Keratinocyte (primary cell): ENCODE measurements at regions not wholly inside any gene's neighbourhood (a gene's known extent, or its start where the extent isn't known, plus 50 kb on each side); places are given as distances from the start of the nearest gene placed in this dataset.

Experiments used
- DNase-seq: peaks from one replicate; pipeline ENCODE4 v3.0.0-alpha.2; 2011; ENCODE audit warnings: low read depth, missing footprints, low spot score
- FAIRE-seq: peaks from 2 replicates; lab custom pipeline; 2011; peaks lifted over from hg19 to GRCh38; lab: Jason Lieb, UNC
- H2AFZ ChIP-seq: 2 replicates; pipeline ENCODE4 v1.6.0; 2012; ENCODE audit warnings: low read length, control low read depth, inconsistent platforms; ENCODE audit not compliant: control insufficient read depth
- H3K27ac ChIP-seq: 2 replicates; pipeline ENCODE4 v1.5.1; 2011; ENCODE audit warnings: low read length; ENCODE audit not compliant: control insufficient read depth, insufficient read depth
- H3K27me3 ChIP-seq: 3 replicates; pipeline ENCODE4 v1.6.0; 2011; ENCODE audit warnings: low read length; ENCODE audit not compliant: control insufficient read depth, insufficient read depth; ENCODE audit errors: extremely low read depth
- H3K36me3 ChIP-seq, 2 experiments: 2 replicates in 1 of 2; 3 replicates in 1 of 2; pipeline ENCODE4 v1.5.1; 2011; ENCODE audit warnings: low read length in 2 of 2, mild to moderate bottlenecking in 1 of 2; ENCODE audit not compliant: control insufficient read depth in 2 of 2, insufficient read depth in 2 of 2; ENCODE audit errors: extremely low read depth in 1 of 2
- H3K4me1 ChIP-seq: 3 replicates; pipeline ENCODE4 v1.5.1; 2011; ENCODE audit warnings: low read length; ENCODE audit not compliant: control insufficient read depth, insufficient read depth; ENCODE audit errors: extremely low read depth
- H3K4me2 ChIP-seq: 3 replicates; pipeline ENCODE4 v1.6.0; 2011; ENCODE audit warnings: low read depth, low read length; ENCODE audit not compliant: control insufficient read depth, insufficient read depth; ENCODE audit errors: extremely low read depth
- H3K4me3 ChIP-seq, 3 experiments: fragments of 200-600 bp in 1 of 3; sonication (generic) in 1 of 3; 2 replicates in 2 of 3; 3 replicates in 1 of 3; pipeline ENCODE4 v1.5.1; 2011 to 2016; ENCODE audit warnings: low read length in 3 of 3, mild to moderate bottlenecking in 3 of 3, control low read depth in 2 of 3, inconsistent platforms in 1 of 3, low read depth in 1 of 3, mixed read lengths in 1 of 3, mixed run types in 1 of 3, moderate library complexity in 1 of 3; ENCODE audit not compliant: control insufficient read depth in 2 of 3, insufficient read depth in 2 of 3; ENCODE audit errors: extremely low read depth in 1 of 3
- H3K79me2 ChIP-seq: 2 replicates; pipeline ENCODE4 v1.6.0; 2012; ENCODE audit warnings: low read length; ENCODE audit not compliant: control insufficient read depth, insufficient read depth
- H3K9ac ChIP-seq: 3 replicates; pipeline ENCODE4 v1.6.0; 2011; ENCODE audit warnings: low read length; ENCODE audit not compliant: control insufficient read depth, insufficient read depth; ENCODE audit errors: extremely low read depth
- H3K9me1 ChIP-seq: 3 replicates; pipeline ENCODE4 v1.6.0; 2011; ENCODE audit warnings: low read length; ENCODE audit not compliant: control insufficient read depth, insufficient read depth; ENCODE audit errors: extremely low read depth
- H3K9me3 ChIP-seq: 2 replicates; pipeline ENCODE4 v1.5.1; 2012; ENCODE audit warnings: low read depth, low read length; ENCODE audit not compliant: control insufficient read depth
- H4K20me1 ChIP-seq: 3 replicates; pipeline ENCODE4 v1.6.0; 2011; ENCODE audit warnings: low read length; ENCODE audit not compliant: control insufficient read depth, insufficient read depth; ENCODE audit errors: extremely low read depth
- CTCF ChIP-seq, 3 experiments: IDR thresholded peaks in 1 of 3; conservative IDR thresholded peaks in 1 of 3; optimal IDR thresholded peaks in 1 of 3; 2 replicates in 2 of 3; 3 replicates in 1 of 3; pipeline versions ENCODE3 to v1.5.1; 2011; ENCODE audit warnings: low read length in 3 of 3, mild to moderate bottlenecking in 3 of 3, moderate library complexity in 2 of 3, control low read depth in 1 of 3, inconsistent platforms in 1 of 3; ENCODE audit not compliant: insufficient read depth in 2 of 3; ENCODE audit errors: extremely low read depth in 1 of 3
- EZH2 ChIP-seq: IDR thresholded peaks from one replicate; pipeline ENCODE4 v1.6.1; 2012; ENCODE audit warnings: inconsistent platforms, mild to moderate bottlenecking, low read length, moderate library complexity
- dilution Hi-C: fragments of 300-500 bp; cut with MboI; formaldehyde crosslinking; loops from one replicate; pipeline ENCODE4 v1.7.0; 2020; ENCODE audit warnings: low sequenced_read_pairs; ENCODE audit not compliant: extremely low pct_ligation_motif_present

- FAIRE-seq = no peak
- TF ChIP-seq CTCF (optimal IDR thresholded peaks at IDR 0.05 in 1 of 3, IDR thresholded peaks at IDR 0.05 in 1 of 3, conservative IDR thresholded peaks at IDR 0.05 in 1 of 3; ENCODE audit: extremely low read depth in 1 of 3, insufficient read depth in 2 of 3, low read length in 3 of 3) (no peak), EZH2 (no peak)
- H3K4me3 ChIP-seq = no peak overlapping the region
- no peaks in the 10 kb centered on the region for H3K9me3 ChIP-seq
- H3K36me3 ChIP-seq = no peaks in the 10 kb centered on the region
- H3K27me3 ChIP-seq = no peaks in the 10 kb centered on the region
- H3K4me1 ChIP-seq = no peaks in the 10 kb centered on the region
- H3K79me2 ChIP-seq = no peaks in the 10 kb centered on the region
- dilution Hi-C loops = no loop called here
- H3K27ac ChIP-seq = no peak overlapping the region
- H3K4me2 ChIP-seq = no peak overlapping the region
- no peak for DNase-seq
- no peak overlapping the region for H3K9ac ChIP-seq
- no peaks in the 10 kb centered on the region for H3K9me1 ChIP-seq
- H2AFZ ChIP-seq = no peak overlapping the region
- H4K20me1 ChIP-seq = no peaks in the 10 kb centered on the region
Observed at GRCh38 chr11:21807350-21807749, 385.5 kb upstream of the ANO5 start.

DNA sequence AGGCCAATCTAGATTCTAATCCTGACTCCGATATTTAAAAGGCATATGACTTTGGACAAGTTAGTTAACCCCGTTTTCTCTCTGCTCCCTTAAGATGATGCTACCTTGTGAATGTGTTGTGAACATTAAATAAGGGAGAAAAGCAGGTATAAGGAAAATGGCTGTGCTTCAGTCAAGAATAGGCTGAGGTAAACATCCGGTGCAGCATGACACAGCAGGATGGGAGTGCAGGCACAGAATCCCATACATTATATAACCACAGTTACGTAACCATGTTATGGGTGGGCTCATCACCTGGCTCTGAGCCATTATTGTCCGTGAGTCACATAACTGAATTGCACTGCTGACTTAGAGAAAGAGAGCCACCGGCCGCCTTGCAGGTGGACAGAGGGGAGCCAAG lies 382.2 kb upstream of the ANO5 start:
- DNase-seq = no peak

More for the DNA sequence above, 382.2 kb upstream of the ANO5 start:
- Histone ChIP-seq H3K4me2 (no peak overlapping the region), H3K79me2 (no peaks in the 10 kb centered on the region), H3K27me3 (no peaks in the 10 kb centered on the region), H3K9me3 (no peaks in the 10 kb centered on the region), H2AFZ (no peak overlapping the region), H3K4me1 (no peaks in the 10 kb centered on the region), H3K36me3 (no peaks in the 10 kb centered on the region), H3K9ac (no peak overlapping the region), H3K27ac (no peak overlapping the region), H3K4me3 (no peak overlapping the region), H4K20me1 (no peaks in the 10 kb centered on the region), H3K9me1 (no peaks in the 10 kb centered on the region)
- dilution Hi-C loops = no loop called here
- no peak for FAIRE-seq
- TF ChIP-seq EZH2 = no peak
- no peak for TF ChIP-seq CTCF (optimal IDR thresholded peaks at IDR 0.05 in 1 of 3, IDR thresholded peaks at IDR 0.05 in 1 of 3, conservative IDR thresholded peaks at IDR 0.05 in 1 of 3; ENCODE audit: extremely low read depth in 1 of 3, insufficient read depth in 2 of 3, low read length in 3 of 3)
